HG03045 (cell line): ENCODE measurements at regions not wholly inside any gene's neighbourhood (a gene's known extent, or its start where the extent isn't known, plus 50 kb on each side); places are given as distances from the start of the nearest gene placed in this dataset.
"Not testable (repeated sequence)": the region's sequence is repeated elsewhere in the genome, so short reads cannot be mapped to it uniquely, and the experiment has no call there.

ENCODE experiments used
- ATAC-seq: cut with Tn5 transposase; IDR thresholded peaks from one replicate; pipeline ENCODE4 v1.9.1; 2021; ENCODE audit warnings: mild to moderate bottlenecking, moderate library complexity; ENCODE audit not compliant: unreplicated experiment

GRCh38 chr5:152688561-152689249 lies 283.6 kb upstream of the NMUR2 start:
- ATAC-seq: no peak

DNA sequence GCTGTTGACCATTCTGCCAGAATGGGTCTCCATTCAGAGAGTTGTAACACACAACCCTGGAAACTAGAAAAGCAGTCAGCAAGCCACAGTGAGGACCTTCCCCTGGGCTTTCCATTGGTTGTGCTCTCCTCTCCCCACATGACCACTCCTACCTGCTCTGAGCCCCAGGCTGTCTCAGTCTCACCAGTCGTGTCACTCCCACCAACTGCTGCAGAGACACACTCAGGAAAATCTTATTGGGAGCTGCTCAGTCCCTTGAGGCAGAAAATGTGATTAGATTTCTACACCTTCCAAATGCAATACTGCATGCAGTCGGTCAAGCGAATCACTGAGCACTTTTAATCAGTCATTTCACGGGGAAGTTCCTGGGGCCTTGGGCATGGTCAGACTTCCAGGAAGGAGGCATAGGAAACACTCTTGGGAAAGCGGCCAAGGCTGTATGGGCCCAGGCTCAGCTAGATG lies 284.2 kb upstream of the NMUR2 start:
- no peak for ATAC-seq

DNA sequence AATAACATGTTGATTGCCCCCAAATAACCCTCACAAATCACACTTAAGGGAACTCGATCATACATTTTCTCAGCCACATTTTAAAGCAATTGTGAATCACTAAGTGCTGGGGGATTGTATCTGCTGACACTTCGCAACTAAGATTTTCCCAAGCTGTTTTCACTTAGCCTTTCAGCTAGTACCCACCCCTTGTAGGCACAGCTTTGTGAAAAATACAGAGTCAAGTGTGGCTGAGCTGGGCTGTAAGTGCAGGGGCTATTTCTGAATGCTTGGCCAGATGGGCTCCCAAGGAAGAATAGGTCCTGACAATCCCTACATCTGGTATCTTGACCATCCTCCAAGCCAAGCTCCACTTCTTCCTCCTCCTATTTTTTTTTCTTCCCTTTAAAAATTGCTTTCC lies 289.2 kb upstream of the NMUR2 start:
- no peak for ATAC-seq

DNA sequence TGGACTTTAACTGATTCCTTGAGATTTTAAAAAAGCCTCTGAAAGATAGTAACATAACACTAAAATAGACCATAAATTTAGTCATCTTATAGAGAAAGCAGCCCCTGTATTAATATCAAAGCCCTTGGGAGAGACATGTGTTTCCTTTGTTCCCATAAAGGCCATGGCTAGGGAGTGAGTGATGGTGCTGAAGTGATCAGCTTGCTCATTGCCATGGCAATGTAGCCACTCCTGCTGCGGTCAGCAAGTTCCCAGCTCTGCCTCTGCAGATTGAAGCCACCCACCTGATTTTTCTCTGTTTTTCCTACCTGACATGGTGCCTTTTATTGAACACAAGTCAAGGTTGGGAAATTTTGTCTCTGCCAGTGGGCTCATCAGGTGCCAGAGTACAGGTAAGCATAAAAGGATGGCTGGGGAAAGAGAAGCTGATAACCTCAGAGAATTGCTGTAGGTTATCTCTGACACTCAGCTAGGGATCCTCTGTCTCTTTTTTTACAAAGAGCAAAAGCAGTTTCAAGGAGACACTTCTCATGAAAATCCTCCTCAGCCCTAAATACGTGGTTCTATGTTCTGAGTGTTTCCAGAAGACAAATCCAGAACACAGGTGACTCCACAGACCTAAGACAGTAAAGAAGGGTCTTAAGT lies 296.3 kb upstream of the NMUR2 start:
- no peak for ATAC-seq

DNA sequence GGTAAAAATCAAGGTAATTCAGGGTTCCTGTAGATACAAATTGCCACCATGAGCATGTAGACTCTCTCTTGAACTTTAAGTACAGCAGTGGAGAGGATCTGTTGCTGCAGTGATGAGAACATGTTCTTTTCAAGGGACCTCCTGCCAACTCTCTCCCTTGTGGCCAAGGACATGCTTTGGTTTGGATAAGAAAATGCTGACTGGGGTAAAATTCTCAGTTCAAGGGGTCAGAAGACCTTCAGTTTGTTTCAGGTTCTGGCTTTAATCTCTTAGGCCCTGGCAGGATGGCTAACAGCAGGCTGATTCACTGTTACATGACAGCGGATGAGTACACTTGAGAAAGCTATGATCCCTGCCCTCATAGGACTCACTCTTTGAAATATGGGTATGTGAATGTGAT lies 299.2 kb upstream of the NMUR2 start:
- ATAC-seq: no peak

- ATAC-seq: no peak
Measured at GRCh38 chr5:152711801-152712388, 306.8 kb upstream of the NMUR2 start.

DNA sequence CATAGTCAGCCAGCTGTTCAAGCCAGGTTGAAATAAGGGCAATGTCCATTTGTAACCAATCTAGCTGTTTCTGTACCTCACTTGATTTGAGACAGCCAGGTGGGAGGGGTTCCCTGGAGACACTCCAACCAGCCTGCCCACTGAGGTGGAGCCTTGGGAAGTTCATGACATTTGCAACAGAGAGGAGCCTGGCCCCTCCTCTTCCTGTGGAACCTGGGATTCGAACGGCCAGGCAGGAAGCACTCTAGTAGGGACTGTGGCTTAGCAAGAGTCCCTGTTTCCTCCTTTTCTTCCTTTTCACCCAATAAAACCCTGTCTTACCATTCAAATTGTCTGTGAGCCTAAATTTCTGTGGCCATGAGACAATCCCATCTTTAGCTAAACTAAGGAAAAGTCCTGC lies 312.3 kb upstream of the NMUR2 start:
- no peak for ATAC-seq

- ATAC-seq: no peak
Measured at GRCh38 chr5:152723482-152723881, 318.4 kb upstream of the NMUR2 start.

GRCh38 chr5:152730176-152730575 lies 325.1 kb upstream of the NMUR2 start:
- no peak for ATAC-seq

- ATAC-seq: no peak
Measured at GRCh38 chr5:152736906-152737305, 331.8 kb upstream of the NMUR2 start.

- ATAC-seq: no peak
Measured at GRCh38 chr5:152739916-152740315, 334.8 kb upstream of the NMUR2 start.

- ATAC-seq: not testable (repeated sequence)
Measured at GRCh38 chr5:152741126-152741525, 336.0 kb upstream of the NMUR2 start.

DNA sequence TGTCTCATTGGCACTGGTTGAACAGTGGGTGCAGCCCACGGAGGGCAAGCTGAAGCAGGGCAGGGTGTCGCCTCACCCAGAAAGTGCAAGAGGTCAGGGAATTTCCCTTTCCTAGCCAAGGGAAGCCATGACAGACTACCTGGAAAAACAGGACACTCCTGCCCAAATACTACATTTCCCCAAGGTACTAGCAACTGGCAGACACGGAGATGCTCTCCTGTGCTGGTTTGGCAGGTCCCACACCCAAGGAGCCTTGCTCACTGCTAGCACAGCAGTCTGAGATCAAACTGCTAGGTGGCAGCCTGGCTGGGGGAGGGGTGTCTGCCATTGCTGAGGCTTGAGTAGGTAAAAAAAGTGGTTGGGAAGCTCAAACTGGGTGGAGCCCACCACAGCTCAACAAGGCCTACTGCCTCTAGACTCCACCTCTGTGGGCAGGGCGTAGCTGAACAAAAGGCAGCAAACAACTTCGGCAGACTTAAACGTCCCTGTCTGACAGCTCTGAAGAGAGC lies 382.7 kb upstream of the NMUR2 start:
- ATAC-seq: not testable (repeated sequence)

DNA sequence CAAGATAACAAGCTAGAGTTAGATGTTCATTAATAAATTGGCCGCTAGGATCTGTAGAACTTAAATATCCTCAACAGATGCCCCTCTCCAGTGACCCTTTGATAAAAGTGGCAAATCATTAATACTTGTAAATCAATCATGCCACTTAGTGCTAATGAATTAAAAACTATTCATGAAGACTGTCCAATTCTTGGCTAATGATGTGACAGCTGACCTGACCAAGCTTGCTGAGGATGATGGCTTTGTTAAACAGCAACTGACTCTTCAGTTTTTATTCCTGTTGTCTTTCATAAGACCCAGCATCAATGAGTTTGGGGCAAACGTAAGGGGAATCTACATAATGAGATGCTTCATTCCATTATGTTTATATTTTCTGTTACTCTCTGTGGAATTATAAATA lies 396.8 kb upstream of the NMUR2 start:
- ATAC-seq: no peak

DNA sequence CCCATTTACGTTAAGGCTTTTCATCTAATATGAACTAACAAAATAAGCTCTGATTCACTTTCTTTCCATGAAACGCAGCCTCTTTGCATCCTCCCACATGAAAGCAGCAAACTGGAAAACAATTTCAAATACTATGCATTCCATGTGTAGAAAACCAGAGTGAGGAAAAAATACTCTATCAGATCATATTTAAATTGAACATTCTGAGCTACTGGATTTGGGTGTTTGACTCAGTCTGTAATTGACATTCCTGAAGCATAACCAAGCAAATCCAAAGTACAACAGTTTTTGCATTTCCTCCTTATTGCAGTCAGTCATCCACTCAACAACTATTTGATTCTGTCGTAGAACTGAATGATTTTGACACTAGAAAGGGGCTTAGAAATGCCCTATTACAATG lies 399.1 kb upstream of the NMUR2 start:
- no peak for ATAC-seq

DNA sequence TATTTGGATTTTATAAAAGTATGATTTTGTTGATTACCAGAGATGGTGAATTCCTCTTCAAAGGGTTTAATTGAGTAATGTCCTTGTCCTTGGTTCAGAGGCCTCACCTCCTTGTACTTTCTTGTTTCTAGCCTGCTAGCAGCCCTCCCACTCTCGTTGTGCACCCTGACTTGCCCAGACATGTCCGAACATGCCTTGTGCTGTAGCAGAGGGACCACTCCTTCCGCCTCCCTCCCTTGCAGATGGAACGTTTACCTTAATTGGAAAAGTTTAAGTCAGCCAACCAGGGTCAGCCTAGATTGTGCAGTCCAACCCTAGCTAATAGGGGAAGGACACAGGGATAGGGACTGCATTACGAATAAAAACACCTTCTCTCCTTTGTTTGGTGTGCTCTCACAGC lies 406.9 kb upstream of the NMUR2 start:
- ATAC-seq: no peak

- ATAC-seq: no peak
Measured at GRCh38 chr5:152813526-152813925, 408.4 kb upstream of the NMUR2 start.

- ATAC-seq: no peak
Measured at GRCh38 chr5:152819891-152820290, 414.8 kb upstream of the NMUR2 start.

DNA sequence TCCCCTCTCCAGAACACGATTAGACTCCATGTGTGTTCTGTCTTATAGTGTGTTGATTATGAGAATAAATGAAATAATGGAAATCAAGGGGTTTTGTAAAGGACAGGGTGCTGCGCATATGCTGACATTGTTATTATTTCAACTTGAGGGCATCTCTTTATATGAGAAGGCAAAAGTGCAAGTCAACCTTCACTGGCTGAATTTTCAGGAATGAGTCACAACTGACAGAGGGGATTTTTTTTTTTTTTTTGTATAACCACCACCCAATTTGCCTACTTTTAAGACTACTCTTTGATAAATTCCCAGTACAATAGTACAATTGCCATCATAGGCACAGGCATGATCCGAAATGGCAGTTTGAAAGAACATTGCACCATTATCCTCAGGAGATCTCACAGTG lies 419.2 kb upstream of the NMUR2 start:
- ATAC-seq: no peak

- no peak for ATAC-seq
Measured at GRCh38 chr5:152838241-152838786, 433.2 kb upstream of the NMUR2 start.

DNA sequence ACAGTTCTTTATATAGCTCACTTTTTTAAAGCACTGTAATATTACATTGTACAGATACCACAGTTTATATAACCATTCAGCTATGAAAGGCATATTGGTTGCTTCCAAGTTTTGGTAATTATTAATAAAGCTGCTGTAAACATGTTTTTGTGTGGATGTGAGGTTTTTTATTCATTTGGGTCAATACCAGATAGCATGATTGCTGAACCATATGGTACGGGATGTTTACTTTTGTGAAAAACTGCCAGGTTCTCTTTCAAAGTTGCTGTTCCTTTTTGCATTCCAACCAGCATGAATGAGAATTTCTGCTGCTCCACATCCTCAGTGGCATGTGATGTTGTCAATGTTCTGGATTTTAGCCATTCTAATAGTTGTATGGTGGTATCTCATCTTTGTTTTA lies 439.6 kb upstream of the NMUR2 start:
- ATAC-seq: no peak

GRCh38 chr5:152853361-152853760 lies 448.3 kb upstream of the NMUR2 start:
- no peak for ATAC-seq
